Medulla oblongata (tissue), 1 donor: ENCODE measurements at regions not wholly inside any gene's neighbourhood (a gene's known extent, or its start where the extent isn't known, plus 50 kb on each side); places are given as distances from the start of the nearest gene placed in this dataset.
A peak's percentile ranks its signal among the peaks of the same experiment; 100 is the strongest.
"Not testable (repeated sequence)": the region's sequence is repeated elsewhere in the genome, so short reads cannot be mapped to it uniquely, and the experiment has no call there.

ENCODE experiments used
- DNase-seq: peaks from one replicate; pipeline ENCODE4 v3.0.0-alpha.2; 2015; ENCODE audit errors: extremely low spot score

DNA sequence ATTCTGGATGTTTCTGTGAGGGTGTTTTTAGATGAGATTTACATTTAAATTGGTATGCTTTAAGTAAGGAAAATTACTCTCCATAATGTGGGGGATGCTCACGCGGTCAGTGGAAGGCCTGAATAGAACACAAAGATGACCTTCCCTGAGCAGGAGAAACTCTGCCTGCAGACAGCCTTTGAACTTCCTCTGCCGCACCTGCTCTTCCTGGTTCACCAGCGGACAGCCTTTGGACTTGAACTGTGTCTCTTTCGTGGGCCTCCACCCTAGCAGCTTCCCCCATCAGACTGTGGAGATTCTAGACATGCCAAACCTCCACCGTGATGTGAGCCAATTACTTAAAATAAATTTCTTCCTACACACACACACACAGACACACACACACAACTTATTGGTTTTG is 210.7 kb downstream of the EFCAB11 start:
- DNase-seq = no peak

DNA sequence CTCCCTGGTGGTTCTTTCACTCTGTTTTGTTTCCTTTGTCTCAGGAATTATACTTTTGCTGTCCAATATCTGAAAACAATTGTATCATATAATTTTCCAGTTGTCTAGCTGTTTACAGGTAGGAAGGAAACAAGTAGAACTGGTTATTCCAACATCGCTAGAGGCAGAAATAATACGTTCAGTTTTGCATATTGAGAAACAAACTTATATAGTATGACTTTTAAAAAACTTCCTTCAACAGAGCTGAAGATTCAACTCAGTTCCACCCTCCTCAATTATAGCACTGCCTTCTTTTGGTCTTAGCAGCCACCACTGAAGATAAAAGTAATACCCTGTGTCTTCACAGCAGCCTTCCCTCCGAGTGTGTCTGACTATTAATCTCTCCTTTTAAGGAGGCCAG is 214.3 kb downstream of the EFCAB11 start:
- DNase-seq = no peak

GRCh38 chr14:89736881-89737280 is 217.6 kb downstream of the EFCAB11 start:
- DNase-seq = no peak

DNA sequence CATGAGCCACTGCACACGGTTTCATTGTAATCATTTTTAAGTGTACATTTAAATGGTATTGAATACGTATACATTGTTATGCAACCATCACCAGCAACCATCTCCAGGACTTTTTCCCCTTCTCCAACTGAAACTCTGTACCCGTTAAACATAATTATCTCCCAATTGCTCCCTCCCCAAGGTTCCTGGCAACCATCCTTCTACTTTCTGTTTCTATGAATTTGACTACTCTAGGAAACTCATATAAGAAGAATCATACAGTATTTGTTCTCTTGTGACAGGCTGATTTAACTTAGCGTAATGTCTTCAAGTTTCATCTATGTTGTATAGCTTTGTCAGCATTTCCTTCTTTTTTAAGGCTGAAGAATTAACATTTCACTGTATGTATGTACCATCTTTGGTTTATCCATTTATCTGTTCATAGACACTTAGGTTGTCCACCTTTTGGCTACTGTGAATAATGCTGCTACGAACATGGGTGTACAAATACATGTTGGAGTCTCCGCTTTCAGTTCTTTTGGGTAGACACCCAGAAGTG is 223.1 kb downstream of the EFCAB11 start:
- no peak for DNase-seq

DNA sequence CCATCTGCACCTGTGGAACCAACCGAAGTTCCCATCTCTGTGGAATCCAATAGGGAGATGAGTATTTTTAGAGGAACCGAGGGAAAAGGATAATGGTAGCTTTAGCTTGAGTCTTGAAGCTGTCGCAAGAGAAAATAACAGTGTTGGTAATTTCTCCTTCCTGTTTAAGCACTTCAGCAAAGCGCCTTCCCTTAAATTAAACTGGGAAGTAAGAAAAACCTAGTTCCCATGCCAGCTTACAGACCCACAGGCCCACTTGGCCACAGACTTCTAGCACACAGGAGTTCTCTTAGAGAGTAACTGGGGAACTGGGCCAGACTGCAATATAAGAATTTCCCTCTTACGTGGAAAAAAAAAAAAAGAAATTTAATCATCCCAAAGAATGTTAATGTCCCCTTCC is 223.8 kb downstream of the EFCAB11 start:
- peak; percentile 70 for DNase-seq

DNA sequence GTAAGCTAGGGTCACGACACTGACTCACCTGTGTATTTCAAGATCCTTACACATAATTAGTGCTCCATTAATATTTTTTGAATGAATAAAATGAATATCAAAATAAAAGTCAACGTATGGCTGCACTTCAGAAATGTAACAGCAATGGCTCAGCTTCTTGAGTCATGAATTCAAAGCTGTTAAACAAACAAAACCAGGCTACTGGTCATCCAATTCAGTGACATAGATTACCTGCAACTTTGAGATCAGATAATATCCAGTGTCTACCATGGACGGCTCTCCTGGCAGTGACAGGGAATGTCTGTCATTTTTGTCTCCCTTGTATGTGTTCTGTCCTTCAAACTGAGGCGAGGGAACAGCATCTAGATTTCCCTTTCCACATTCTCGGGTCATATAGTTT is 225.6 kb downstream of the EFCAB11 start:
- DNase-seq = no peak

- DNase-seq = not testable (repeated sequence)
These were observed 228.3 kb downstream of the EFCAB11 start for GRCh38 chr14:89726226-89726625.

- peak; percentile 9 for DNase-seq
These were observed 229.9 kb downstream of the EFCAB11 start for GRCh38 chr14:89724628-89724960.

DNA sequence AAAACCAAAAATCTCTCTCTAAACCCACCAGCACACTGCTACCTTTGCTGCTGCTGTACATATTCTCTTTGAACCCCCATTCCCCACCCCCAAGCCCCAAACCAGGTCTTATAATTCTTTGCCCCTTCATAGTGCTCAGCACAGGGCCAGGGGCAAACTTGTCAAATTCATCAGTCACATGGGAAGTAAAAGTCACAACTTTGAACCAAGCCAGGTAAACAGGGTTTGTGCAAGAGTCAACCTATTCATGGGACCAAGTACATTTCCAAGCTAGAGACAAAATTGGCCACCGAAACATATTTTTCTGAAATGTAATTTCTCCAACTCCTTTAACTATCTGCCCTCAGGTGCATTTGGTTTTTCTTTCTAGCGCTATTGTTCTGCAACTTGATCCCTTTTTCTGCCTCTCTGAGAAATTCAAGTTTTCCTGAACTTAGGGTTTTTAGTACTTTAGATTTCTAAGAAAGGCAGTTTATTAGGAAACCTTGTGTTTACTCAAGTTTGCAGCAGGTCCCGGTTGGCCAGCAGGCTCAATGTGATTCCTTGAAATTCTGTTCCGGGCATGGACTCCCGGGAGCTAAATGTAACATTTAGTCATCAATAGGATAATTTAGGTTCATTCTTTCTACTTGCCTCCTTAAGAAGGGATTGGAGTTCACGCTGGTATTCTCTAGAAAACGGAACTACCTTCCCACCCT is 230.5 kb downstream of the EFCAB11 start:
- DNase-seq = no peak

GRCh38 chr14:89721956-89722355 is 232.6 kb downstream of the EFCAB11 start:
- DNase-seq = no peak

GRCh38 chr14:89720741-89721729 is 233.5 kb downstream of the EFCAB11 start:
- peak; percentile 86 for DNase-seq

GRCh38 chr14:89720076-89720687 is 234.3 kb downstream of the EFCAB11 start:
- no peak for DNase-seq

DNA sequence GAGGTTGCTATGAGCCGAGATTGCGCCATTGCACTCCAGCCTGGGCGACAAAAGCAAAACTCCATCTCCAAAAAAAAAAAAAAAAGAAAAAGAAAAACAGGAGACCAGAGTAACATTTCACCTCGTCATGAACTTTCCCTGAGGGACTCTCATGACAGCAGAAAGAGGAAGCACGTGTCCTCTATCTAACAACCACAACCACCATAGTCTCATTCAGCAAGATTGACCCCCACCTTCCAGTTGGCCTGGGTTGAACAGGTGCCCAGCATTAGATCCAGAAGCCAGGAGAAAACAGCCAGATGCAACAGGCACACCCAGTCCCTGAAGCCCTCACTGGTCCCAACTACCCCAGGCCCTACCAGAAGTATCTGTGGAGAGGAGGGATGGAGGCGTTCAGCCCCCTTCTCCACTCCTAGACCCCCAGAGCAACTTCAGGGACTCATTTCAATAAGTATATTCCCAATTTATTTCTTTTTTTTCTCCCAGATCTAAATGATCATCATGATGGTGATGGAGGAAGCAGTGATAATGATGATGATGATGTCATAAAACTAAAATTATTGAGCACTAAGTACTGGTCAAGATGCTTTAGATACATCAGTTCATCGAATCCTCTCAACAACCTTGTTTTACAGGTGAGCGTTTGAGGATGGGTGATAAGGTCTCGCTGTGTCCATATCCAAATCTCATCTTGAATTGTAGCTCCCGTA is 235.0 kb downstream of the EFCAB11 start:
- no peak for DNase-seq

- no peak for DNase-seq
These were observed 245.4 kb downstream of the EFCAB11 start for GRCh38 chr14:89708982-89709625.

DNA sequence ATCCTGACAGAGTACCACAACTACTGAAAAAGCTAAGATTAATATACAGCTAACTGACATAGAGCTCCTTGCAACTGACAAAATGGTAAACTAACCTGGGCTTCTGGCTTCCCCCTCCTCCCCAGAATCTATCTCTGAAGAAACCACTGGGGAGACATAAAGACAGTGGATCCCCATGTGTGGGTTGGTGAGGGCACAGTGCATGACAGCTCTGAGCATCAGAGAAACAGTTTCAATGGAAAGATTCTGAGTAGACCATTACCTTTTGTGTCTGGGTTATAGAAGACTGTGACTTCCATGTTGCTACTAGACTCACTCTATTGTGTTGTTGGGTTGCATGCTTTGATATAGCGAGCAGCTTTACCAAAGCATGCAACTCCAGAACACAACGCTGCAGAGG is 247.4 kb downstream of the EFCAB11 start:
- no peak for DNase-seq

DNA sequence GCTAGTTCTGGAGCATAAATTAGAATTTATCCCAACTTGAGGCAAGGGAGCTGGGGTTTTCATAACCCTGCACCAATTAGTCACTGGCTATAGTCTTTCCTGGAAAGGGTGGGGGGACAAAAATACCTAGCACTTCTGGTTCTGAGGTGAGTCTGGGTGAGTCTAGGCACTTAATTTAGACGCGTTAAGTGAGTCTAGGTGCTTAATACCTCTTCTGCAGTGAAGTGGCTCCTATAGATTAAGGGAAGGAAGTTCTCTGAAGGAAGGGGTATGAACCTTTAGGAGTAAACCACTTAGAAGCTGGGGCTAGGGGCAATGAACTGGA is 251.7 kb downstream of the EFCAB11 start:
- DNase-seq = no peak

- DNase-seq = peak; percentile 30
These were observed 252.3 kb downstream of the EFCAB11 start for GRCh38 chr14:89702073-89702875.

DNA sequence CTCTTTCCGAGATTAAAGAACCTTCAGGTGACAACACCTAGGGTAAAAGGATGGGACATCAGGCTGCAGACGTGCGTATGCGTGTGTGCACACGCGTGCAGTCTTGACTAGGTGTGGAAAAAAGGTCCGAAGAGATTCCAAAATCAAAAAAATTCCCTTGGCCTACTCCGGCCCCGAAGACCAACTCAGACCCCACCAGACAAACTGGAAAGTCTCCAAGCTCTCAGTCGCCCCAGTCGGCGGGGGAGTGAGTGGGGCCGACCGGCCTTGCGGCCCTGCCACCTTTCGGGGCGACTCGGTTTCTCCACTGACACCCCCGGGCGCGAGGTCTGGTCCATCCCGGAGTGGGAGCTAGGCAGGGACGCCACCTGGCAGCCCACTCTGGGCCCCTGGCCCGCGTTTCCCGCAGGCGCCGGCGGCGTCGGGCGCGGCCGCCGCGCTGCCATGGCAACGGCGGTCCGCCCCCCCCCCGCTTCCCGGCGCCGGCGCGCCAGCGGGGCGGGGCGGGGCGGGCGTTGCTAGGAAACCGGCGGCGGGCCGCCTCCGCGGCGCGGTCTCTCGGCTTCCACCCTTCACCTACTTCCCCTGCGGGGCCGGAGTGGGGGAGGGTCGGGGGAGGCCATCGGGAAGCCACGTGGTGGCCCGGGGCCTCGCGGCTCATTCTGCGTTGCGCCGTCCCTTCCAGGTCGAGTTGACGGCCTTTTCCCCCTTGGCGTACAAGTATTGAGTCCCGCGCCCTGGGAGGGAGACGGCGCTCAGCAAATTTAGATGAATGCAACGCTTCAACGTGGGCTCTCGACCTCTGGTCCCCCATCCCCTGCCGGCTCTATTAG is 253.1 kb downstream of the EFCAB11 start:
- peak; percentile 79 for DNase-seq

DNA sequence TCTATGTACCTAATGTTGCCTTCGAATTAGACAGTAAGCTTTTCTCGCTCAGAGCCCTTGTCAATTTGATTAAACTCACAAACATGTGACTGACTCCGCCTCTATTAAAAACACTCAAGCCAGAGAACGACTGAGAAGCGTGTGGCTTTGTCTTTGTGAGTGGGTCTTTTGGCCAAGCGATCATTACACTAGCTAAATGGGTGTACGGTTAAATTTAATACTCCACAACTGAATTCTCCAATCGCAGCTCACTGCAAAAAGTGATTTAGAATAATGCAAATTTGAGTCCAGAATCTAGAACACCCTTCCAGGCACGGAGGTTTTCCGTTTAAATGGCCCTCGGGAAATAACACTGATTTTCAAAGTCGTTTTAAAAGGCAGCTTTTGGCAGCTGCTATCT is 253.7 kb downstream of the EFCAB11 start:
- DNase-seq = peak; percentile 10

DNA sequence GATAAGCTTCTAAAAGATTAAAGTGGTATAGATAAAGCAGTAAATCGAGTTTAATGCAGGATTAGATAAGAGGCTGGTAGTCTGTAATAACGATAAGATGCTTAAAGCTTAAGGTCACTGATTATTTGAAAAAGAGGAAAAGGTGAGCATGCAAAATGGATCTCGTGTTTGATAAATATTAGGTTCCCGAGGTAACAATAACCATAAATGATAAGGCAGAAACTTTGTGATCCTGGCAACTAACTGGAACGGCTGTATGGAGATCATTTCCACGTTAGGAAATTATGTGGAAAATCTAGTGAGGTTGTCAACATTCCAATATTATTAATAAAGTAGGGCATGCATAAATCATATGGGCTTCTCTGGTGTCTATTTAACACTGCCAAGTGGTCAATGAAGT is 255.5 kb downstream of the EFCAB11 start:
- no peak for DNase-seq
